Gastrocnemius medialis (tissue), 4 donors: ENCODE measurements at regions not wholly inside any gene's neighbourhood (a gene's known extent, or its start where the extent isn't known, plus 50 kb on each side); places are given as distances from the start of the nearest gene placed in this dataset.
"Not testable (repeated sequence)": the region's sequence is repeated elsewhere in the genome, so short reads cannot be mapped to it uniquely, and the experiment has no call there.

ENCODE experiments used
- ATAC-seq, 2 donors: fragments of 150-250 bp; one replicate each; pipeline ENCODE4 v1.9.1; 2016
- DNase-seq, 2 donors: peaks; one replicate each; pipeline ENCODE4 v3.0.0-alpha.2; 2019
- H3K27ac ChIP-seq, 4 donors: fragments of 200-600 bp; sonication (generic); 1 replicate in 1 of 4; 2 replicates in 3 of 4; pipeline ENCODE4 v1.5.1; 2016 to 2018; ENCODE audit warnings: mild to moderate bottlenecking in 2 of 4, moderate library complexity in 1 of 4
- H3K27me3 ChIP-seq, 3 donors: fragments of 200-600 bp; sonication (generic) in 2 of 3; 1 replicate in 1 of 3; 2 replicates in 2 of 3; pipeline versions ENCODE4 v1.5.1 to v1.6.0; 2016 to 2019; ENCODE audit warnings: mild to moderate bottlenecking in 1 of 3, moderate library complexity in 1 of 3
- H3K36me3 ChIP-seq, 2 donors: fragments of 200-600 bp; sonication (generic) in 1 of 2; one replicate each; pipeline ENCODE4 v1.5.1; 2017 to 2018
- H3K4me1 ChIP-seq, 2 donors: fragments of 200-600 bp; sonication (generic) in 1 of 2; one replicate each; pipeline ENCODE4 v1.5.1; 2016 to 2017; ENCODE audit warnings: mild to moderate bottlenecking in 2 of 2
- H3K4me3 ChIP-seq, 4 donors: fragments of 200-600 bp; sonication (generic) in 3 of 4; 1 replicate in 1 of 4; 2 replicates in 3 of 4; pipeline ENCODE4 v1.5.1; 2016 to 2019; ENCODE audit warnings: mild to moderate bottlenecking in 2 of 4
- H3K9me3 ChIP-seq, 3 donors: fragments of 200-600 bp; sonication (generic) in 2 of 3; 1 replicate in 1 of 3; 2 replicates in 2 of 3; pipeline ENCODE4 v1.5.1; 2016 to 2019
- CTCF ChIP-seq, 5 experiments: fragments of 450-650 bp in 3 of 5; fragments of 200-600 bp in 2 of 5; sonication (generic) in 2 of 5; IDR thresholded peaks in 4 of 5; conservative IDR thresholded peaks in 1 of 5; 1 replicate in 4 of 5; 2 replicates in 1 of 5; pipeline ENCODE4 v1.5.1; 2016 to 2019; ENCODE audit warnings: antibody characterized with exemption in 5 of 5, mild to moderate bottlenecking in 3 of 5, moderate library complexity in 3 of 5
- POLR2A ChIP-seq, 2 donors: fragments of 450-650 bp; IDR thresholded peaks; one replicate each; pipeline ENCODE4 v1.6.1; 2017; ENCODE audit warnings: antibody characterized with exemption in 2 of 2, mild to moderate bottlenecking in 2 of 2, moderate library complexity in 2 of 2
- in situ Hi-C, 4 donors: fragments of 200-750 bp; cut with MboI; loops; one replicate each; pipeline versions ENCODE4 v1.15.0 to v1.8.0; 2017; ENCODE audit warnings: low sequenced_read_pairs in 4 of 4
- intact Hi-C: fragments of 100-400 bp; cut with DNase I; formaldehyde crosslinking; loops from one replicate; pipeline ENCODE4 v1.15.1; 2023; ENCODE audit warnings: low total_unique reads

DNA sequence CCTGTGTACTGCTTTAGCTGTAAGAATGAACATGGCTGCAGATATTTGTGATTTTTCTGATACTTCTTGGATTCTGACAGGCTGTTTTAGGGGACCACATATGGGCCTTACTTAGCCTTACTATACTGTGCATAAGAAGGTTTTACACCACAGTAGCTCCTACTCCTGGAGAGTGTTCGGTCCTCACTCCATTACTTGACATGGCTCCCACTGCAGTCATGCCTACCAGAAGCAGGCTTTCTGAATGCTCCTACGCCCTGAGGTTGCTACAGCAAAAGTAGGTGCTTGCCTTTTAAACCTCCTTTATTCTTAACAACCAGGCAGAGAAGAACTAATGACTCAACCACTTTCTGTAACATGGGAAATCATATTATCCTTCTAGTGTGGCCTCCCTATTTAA lies 125.2 kb upstream of the MAP2 start:
- no peak for ATAC-seq
- H3K4me3 ChIP-seq, result no peak overlapping the region
- no peaks in the 10 kb centered on the region for H3K4me1 ChIP-seq
- no peaks in the 10 kb centered on the region for H3K27me3 ChIP-seq
- no peaks in the 10 kb centered on the region for H3K9me3 ChIP-seq
- TF ChIP-seq POLR2A (IDR thresholded peaks at IDR 0.05), result no peak
- no peak for TF ChIP-seq CTCF (IDR thresholded peaks at IDR 0.05 in 4 of 5, conservative IDR thresholded peaks at IDR 0.05 in 1 of 5)
- in situ Hi-C loops, result no loop called here
- H3K27ac ChIP-seq, result no peak overlapping the region
- no peaks in the 10 kb centered on the region for H3K36me3 ChIP-seq
- DNase-seq, result no peak
- intact Hi-C loops, result no loop called here

DNA sequence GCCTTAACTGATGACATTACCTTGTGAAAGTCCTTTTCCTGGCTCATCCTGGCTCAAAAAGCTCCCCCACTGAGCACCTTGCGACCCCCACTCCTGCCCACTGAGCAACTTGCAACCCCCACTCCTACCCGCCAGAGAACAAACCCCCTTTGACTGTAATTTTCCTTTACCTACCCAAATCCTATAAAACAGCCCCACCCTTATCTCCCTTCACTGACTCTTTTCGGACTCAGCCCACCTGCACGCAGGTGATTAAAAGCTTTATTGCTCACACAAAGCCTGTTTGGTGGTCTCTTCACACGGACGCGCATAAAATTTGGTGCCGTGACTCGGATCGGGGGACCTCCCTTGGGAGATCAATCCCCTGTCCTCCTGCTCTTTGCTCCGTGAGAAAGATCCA lies 124.4 kb upstream of the MAP2 start:
- H3K4me3 ChIP-seq, H3K36me3 ChIP-seq, intact Hi-C loops, H3K27me3 ChIP-seq, DNase-seq, H3K9me3 ChIP-seq, H3K27ac ChIP-seq, ATAC-seq, in situ Hi-C loops, H3K4me1 ChIP-seq: not testable (repeated sequence)

DNA sequence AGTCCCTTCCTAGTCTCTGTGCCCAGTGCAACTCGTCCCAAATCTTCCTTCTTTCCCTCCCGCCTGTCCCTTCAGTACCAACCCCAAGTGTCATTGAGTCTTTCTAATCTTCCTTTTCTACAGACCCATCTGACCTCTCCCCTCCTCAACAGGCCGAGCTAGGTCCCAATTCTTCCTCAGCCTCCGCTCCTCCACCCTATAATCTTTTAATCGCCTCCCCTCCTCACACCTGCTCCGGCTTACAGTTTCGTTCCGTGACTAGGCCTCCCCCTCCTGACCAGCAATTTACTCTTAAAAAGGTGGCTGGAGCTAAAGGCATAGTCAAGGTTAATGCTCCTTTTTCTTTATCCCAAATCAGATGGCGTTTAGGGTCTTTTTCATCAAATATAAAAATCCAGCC lies 123.1 kb upstream of the MAP2 start:
- in situ Hi-C loops, H3K36me3 ChIP-seq, DNase-seq, ATAC-seq, intact Hi-C loops, H3K4me3 ChIP-seq, H3K27ac ChIP-seq, H3K4me1 ChIP-seq, H3K9me3 ChIP-seq, H3K27me3 ChIP-seq: not testable (repeated sequence)

DNA sequence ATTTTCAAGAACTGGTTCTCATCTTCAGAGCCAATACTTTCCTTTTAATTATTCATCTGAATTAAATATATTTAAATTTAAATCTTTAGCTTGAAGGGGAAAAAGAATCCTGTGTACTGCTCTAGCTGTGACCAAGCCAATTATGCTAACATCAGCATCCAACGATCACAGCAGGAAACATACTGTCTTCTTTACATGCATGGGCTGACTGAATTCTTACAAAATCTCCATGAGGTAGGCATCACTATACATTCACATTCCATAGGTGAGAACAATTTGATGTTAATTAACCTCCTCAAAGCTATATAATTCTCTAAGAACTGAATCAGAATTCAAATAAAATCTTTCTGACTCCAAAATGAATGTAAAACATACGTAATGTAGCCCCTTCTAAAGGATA lies 118.8 kb upstream of the MAP2 start:
- Histone ChIP-seq H3K9me3 (no peaks in the 10 kb centered on the region), H3K36me3 (no peaks in the 10 kb centered on the region), H3K27ac (no peak overlapping the region), H3K27me3 (no peaks in the 10 kb centered on the region), H3K4me1 (no peaks in the 10 kb centered on the region), H3K4me3 (no peak overlapping the region)
- in situ Hi-C loops (no loop called here), intact Hi-C loops (no loop called here)
- TF ChIP-seq POLR2A (IDR thresholded peaks at IDR 0.05) (no peak), CTCF (IDR thresholded peaks at IDR 0.05 in 4 of 5, conservative IDR thresholded peaks at IDR 0.05 in 1 of 5) (no peak)
- ATAC-seq (no peak), DNase-seq (no peak)

DNA sequence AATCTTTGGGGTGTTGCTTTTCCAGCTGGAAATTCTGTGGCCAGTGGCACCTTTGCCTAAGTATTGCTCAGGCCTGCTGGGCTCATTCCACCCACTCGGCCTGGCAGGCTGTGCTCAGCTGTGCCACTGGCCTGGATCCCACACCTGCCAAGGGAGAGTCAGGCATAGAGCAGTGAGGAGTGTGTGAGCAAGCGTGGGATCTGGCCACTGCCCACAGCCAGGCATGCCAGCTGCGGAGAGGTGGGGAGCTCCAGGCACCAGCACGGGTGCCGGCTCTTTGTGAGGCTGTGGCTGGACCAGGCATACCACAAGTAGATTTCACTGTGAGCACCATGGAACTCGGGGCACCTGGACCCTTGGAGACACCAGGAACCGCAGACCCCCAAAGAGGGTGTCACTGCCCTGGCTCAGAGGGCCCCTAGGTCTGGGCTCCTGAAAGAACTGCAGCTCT lies 118.1 kb upstream of the MAP2 start:
- TF ChIP-seq CTCF (IDR thresholded peaks at IDR 0.05 in 4 of 5, conservative IDR thresholded peaks at IDR 0.05 in 1 of 5) (no peak), POLR2A (IDR thresholded peaks at IDR 0.05) (no peak)
- in situ Hi-C loops, result no loop called here
- Histone ChIP-seq H3K4me1 (no peaks in the 10 kb centered on the region), H3K36me3 (no peaks in the 10 kb centered on the region), H3K27ac (no peak overlapping the region), H3K4me3 (no peak overlapping the region), H3K27me3 (no peaks in the 10 kb centered on the region), H3K9me3 (no peaks in the 10 kb centered on the region)
- ATAC-seq (no peak), DNase-seq (no peak)
- intact Hi-C loops, result no loop called here

GRCh38 chr2:209307161-209308001 lies 116.5 kb upstream of the MAP2 start:
- Histone ChIP-seq H3K4me1 (no peaks in the 10 kb centered on the region), H3K4me3 (no peak overlapping the region), H3K36me3 (no peaks in the 10 kb centered on the region), H3K9me3 (no peaks in the 10 kb centered on the region), H3K27ac (no peak overlapping the region), H3K27me3 (no peaks in the 10 kb centered on the region)
- TF ChIP-seq POLR2A (IDR thresholded peaks at IDR 0.05) (no peak), CTCF (IDR thresholded peaks at IDR 0.05 in 4 of 5, conservative IDR thresholded peaks at IDR 0.05 in 1 of 5) (no peak)
- intact Hi-C loops, result no loop called here
- in situ Hi-C loops, result no loop called here
- ATAC-seq (no peak), DNase-seq (no peak)
